Panc1 (cell line): ENCODE measurements at regions not wholly inside any gene's neighbourhood (a gene's known extent, or its start where the extent isn't known, plus 50 kb on each side); places are given as distances from the start of the nearest gene placed in this dataset.
"Not testable (repeated sequence)": the region's sequence is repeated elsewhere in the genome, so short reads cannot be mapped to it uniquely, and the experiment has no call there.

ENCODE experiments used
- ATAC-seq: fragments of 200-7000 bp; cut with Tn5 transposase; 2 replicates; pipeline ENCODE4 v1.9.1; 2020; ENCODE audit warnings: mild to moderate bottlenecking, moderate library complexity
- BruUV-seq: library from RNA; stranded (reverse); fragments of 400-500 nt; replicated peaks from 2 replicates; lab custom pipeline; 2021; lab: Mats Ljungman, UMichigan
- CTCF ChIA-PET: fragments of 300-600 bp; sonication (Branson Sonifier 250); formaldehyde crosslinking; loops from one replicate; lab custom pipeline; 2022; ENCODE audit warnings: antibody characterized with exemption; lab: Charles Lee
- POLR2A ChIA-PET: fragments of 300-600 bp; sonication (Branson Sonifier 250); formaldehyde crosslinking; loops from one replicate; lab custom pipeline; 2022; ENCODE audit warnings: antibody characterized with exemption; lab: Charles Lee
- DNase-seq: peaks from one replicate; pipeline ENCODE4 v3.0.0-alpha.2; 2010; ENCODE audit warnings: low read depth, low spot score
- H3K27ac ChIP-seq: 2 replicates; pipeline ENCODE4 v1.5.1; 2011; ENCODE audit warnings: mild to moderate bottlenecking, low read length, inconsistent platforms
- H3K27me3 ChIP-seq: fragments of 200-500 bp; sonication (Bioruptor generic); 2 replicates; pipeline ENCODE4 v1.6.0; 2014; ENCODE audit warnings: low read length, inconsistent platforms; ENCODE audit not compliant: control insufficient read depth, insufficient read depth
- H3K36me3 ChIP-seq: fragments of 200-500 bp; sonication (Bioruptor generic); 2 replicates; pipeline ENCODE4 v1.5.1; 2014; ENCODE audit warnings: inconsistent platforms, mild to moderate bottlenecking, low read length, moderate library complexity; ENCODE audit not compliant: control insufficient read depth, insufficient read depth
- H3K4me1 ChIP-seq: 2 replicates; pipeline ENCODE4 v1.5.1; 2011; ENCODE audit warnings: inconsistent platforms, mild to moderate bottlenecking, low read length, moderate library complexity; ENCODE audit not compliant: control insufficient read depth, insufficient read depth
- H3K4me3 ChIP-seq, 2 experiments: 2 replicates each; pipeline ENCODE4 v1.5.1; 2011 to 2012; ENCODE audit warnings: low read depth in 2 of 2, low read length in 2 of 2, mild to moderate bottlenecking in 2 of 2, inconsistent platforms in 1 of 2, moderate library complexity in 1 of 2
- H3K9me3 ChIP-seq: fragments of 200-500 bp; sonication (Bioruptor generic); 2 replicates; pipeline ENCODE4 v1.5.1; 2014; ENCODE audit warnings: low read depth, mild to moderate bottlenecking, inconsistent platforms, low read length, moderate library complexity; ENCODE audit not compliant: control insufficient read depth, insufficient read depth
- POLR2AphosphoS5 ChIP-seq: IDR thresholded peaks from 2 replicates; pipeline ENCODE4 v1.6.1; 2012; ENCODE audit warnings: mild to moderate bottlenecking, low read depth, low read length, moderate library complexity
- SIN3A ChIP-seq: IDR thresholded peaks from 2 replicates; pipeline ENCODE4 v1.6.1; 2012; ENCODE audit warnings: low read depth, mild to moderate bottlenecking, low read length, moderate library complexity, borderline replicate concordance; ENCODE audit not compliant: insufficient read depth
- TCF7L2 ChIP-seq: IDR thresholded peaks from 2 replicates; pipeline ENCODE4 v1.6.1; 2011; ENCODE audit warnings: mild to moderate bottlenecking, low read depth, low read length, inconsistent platforms
- in situ Hi-C: cut with HindIII; loops from 2 replicates; pipeline ENCODE4 v1.10.0; 2016; ENCODE audit warnings: low sequenced_read_pairs, low pct_unique_long_range_greater_than_20kb
- intact Hi-C: fragments of 100-400 bp; cut with micrococcal nuclease; formaldehyde crosslinking; loops from one replicate; pipeline ENCODE4 v1.10.0; 2022; ENCODE audit not compliant: unreplicated experiment
- TF ChIP-seq, protein P1 (sequence below): fragments of 450-650 bp; IDR thresholded peaks from 2 replicates; pipeline ENCODE4 v1.5.1; 2017; ENCODE audit warnings: mild to moderate bottlenecking
- TF ChIP-seq, protein P2 (sequence below), 2 experiments: IDR thresholded peaks; 2 replicates each; pipeline ENCODE4 v1.6.1; 2011 to 2012; ENCODE audit warnings: low read depth in 2 of 2, control low read depth in 1 of 2, low read length in 1 of 2, mild to moderate bottlenecking in 1 of 2, moderate library complexity in 1 of 2; ENCODE audit not compliant: insufficient read depth in 1 of 2

- peak overlapping the region; percentile 24 to 43 for H3K4me3 ChIP-seq
- no peaks in the 10 kb centered on the region for H3K36me3 ChIP-seq
- no peak for ATAC-seq
- no peak overlapping the region for H3K27ac ChIP-seq
- ChIA-PET POLR2A (no interaction called here), CTCF (interaction anchor here (1.1 kb wide), 1 partner anchor 218 kb away, joined by 3 read pairs; the partner anchor contains the start of gene LRIG2)
- BruUV-seq: no TSS peak
- no peak for TF ChIP-seq SIN3A
- TF ChIP-seq, protein P1, sequence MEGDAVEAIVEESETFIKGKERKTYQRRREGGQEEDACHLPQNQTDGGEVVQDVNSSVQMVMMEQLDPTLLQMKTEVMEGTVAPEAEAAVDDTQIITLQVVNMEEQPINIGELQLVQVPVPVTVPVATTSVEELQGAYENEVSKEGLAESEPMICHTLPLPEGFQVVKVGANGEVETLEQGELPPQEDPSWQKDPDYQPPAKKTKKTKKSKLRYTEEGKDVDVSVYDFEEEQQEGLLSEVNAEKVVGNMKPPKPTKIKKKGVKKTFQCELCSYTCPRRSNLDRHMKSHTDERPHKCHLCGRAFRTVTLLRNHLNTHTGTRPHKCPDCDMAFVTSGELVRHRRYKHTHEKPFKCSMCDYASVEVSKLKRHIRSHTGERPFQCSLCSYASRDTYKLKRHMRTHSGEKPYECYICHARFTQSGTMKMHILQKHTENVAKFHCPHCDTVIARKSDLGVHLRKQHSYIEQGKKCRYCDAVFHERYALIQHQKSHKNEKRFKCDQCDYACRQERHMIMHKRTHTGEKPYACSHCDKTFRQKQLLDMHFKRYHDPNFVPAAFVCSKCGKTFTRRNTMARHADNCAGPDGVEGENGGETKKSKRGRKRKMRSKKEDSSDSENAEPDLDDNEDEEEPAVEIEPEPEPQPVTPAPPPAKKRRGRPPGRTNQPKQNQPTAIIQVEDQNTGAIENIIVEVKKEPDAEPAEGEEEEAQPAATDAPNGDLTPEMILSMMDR: no peak
- no peak for TF ChIP-seq POLR2AphosphoS5
- TF ChIP-seq, protein P2, sequence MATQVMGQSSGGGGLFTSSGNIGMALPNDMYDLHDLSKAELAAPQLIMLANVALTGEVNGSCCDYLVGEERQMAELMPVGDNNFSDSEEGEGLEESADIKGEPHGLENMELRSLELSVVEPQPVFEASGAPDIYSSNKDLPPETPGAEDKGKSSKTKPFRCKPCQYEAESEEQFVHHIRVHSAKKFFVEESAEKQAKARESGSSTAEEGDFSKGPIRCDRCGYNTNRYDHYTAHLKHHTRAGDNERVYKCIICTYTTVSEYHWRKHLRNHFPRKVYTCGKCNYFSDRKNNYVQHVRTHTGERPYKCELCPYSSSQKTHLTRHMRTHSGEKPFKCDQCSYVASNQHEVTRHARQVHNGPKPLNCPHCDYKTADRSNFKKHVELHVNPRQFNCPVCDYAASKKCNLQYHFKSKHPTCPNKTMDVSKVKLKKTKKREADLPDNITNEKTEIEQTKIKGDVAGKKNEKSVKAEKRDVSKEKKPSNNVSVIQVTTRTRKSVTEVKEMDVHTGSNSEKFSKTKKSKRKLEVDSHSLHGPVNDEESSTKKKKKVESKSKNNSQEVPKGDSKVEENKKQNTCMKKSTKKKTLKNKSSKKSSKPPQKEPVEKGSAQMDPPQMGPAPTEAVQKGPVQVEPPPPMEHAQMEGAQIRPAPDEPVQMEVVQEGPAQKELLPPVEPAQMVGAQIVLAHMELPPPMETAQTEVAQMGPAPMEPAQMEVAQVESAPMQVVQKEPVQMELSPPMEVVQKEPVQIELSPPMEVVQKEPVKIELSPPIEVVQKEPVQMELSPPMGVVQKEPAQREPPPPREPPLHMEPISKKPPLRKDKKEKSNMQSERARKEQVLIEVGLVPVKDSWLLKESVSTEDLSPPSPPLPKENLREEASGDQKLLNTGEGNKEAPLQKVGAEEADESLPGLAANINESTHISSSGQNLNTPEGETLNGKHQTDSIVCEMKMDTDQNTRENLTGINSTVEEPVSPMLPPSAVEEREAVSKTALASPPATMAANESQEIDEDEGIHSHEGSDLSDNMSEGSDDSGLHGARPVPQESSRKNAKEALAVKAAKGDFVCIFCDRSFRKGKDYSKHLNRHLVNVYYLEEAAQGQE (IDR thresholded peaks at IDR 0.05; ENCODE audit: insufficient read depth in 1 of 2, low read depth in 2 of 2, low read length in 1 of 2): no peak
- TF ChIP-seq TCF7L2: no peak
- no peaks in the 10 kb centered on the region for H3K9me3 ChIP-seq
- intact Hi-C loops (no loop called here), in situ Hi-C loops (no loop called here)
- no peaks in the 10 kb centered on the region for H3K27me3 ChIP-seq
- DNase-seq: no peak
- H3K4me1 ChIP-seq: no peaks in the 10 kb centered on the region
Measured at GRCh38 chr1:112855152-112855828, 100.7 kb downstream of the SLC16A1 start.

DNA sequence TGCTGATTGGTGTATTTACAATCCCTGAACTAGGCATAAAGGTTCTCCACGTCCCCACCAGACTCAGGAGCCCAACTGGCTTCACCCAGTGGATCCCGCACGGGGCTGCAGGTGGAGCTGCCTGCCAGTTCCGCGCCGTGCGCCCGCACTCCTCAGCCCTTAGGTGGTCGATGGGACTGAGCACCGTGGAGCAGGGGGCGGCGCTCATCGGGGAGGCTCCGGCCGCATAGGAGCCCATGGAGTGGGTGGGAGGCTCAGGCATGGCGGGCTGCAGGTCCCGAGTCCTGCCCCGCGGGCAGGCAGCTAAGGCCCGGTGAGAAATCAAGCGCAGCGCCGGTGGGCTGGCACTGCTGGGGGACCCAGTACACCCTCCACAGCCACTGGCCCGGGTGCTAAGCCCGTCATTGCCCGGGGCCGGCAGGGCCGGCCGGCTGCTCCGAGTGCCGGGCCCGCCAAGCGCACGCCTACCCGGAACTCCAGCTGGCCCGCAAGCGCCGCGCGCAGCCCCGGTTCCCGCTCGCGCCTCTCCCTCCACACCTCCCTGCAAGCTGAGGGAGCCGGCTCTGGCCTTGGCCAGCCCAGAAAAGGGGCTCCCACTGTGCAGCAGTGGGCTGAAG is 101.5 kb downstream of the SLC16A1 start:
- H3K36me3 ChIP-seq, BruUV-seq, DNase-seq, H3K4me1 ChIP-seq, ATAC-seq, in situ Hi-C loops, intact Hi-C loops, H3K27ac ChIP-seq, H3K27me3 ChIP-seq, H3K9me3 ChIP-seq, POLR2A ChIA-PET: not testable (repeated sequence)
- CTCF ChIA-PET: interaction anchor here (1.1 kb wide), 1 partner anchor 218 kb away, joined by 3 read pairs; the partner anchor contains the start of gene LRIG2
- peak overlapping the region; percentile 24 to 43 for H3K4me3 ChIP-seq

DNA sequence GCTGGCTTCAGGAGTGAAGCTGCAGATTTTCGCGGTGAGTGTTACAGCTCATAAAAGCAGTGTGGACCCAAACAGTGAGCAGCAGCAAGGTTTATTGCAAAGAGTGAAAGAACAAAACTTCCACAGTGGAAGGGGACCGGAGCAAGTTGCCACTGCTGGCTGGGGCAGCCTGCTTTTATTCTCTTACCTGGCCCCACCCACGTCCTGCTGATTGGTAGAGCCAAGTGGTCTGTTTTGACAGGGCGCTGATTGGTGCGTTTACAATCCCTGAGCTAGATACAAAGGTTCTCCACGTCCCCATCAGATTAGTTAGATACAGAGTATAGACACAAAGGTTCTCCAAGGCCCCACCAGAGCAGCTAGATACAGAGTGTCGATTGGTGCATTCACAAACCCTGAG is 102.1 kb downstream of the SLC16A1 start:
- POLR2A ChIA-PET, ATAC-seq, H3K4me3 ChIP-seq, in situ Hi-C loops, H3K9me3 ChIP-seq, H3K27me3 ChIP-seq, H3K4me1 ChIP-seq, CTCF ChIA-PET, BruUV-seq, H3K36me3 ChIP-seq, DNase-seq, intact Hi-C loops, H3K27ac ChIP-seq: not testable (repeated sequence)
